GM12878 (cell line): ENCODE measurements at regions not wholly inside any gene's neighbourhood (a gene's known extent, or its start where the extent isn't known, plus 50 kb on each side); places are given as distances from the start of the nearest gene placed in this dataset.

Experiments used
- ATAC-seq: fragments of 200-7000 bp; cut with Tn5 transposase; 3 replicates; pipeline ENCODE4 v1.9.1; 2020; ENCODE audit warnings: mild to moderate bottlenecking, moderate library complexity
- BruUV-seq: library from RNA; stranded (reverse); fragments of 400-500 nt; replicated peaks from 2 replicates; lab custom pipeline; 2021; lab: Mats Ljungman, UMichigan
- CTCF ChIA-PET: fragments of 300-600 bp; sonication (Branson Sonifier 250); formaldehyde crosslinking; extraction: SDS; loops from one replicate; lab custom pipeline; 2021; ENCODE audit warnings: inconsistent platforms; lab: Yijun Ruan, JAX
- POLR2A ChIA-PET: fragments of 350-600 bp; formaldehyde crosslinking; extraction: SDS; loops from one replicate; lab custom pipeline; 2021; ENCODE audit warnings: inconsistent platforms; lab: Charles Lee
- RAD21 ChIA-PET: fragments of 300-600 bp; sonication (Branson Sonifier 250); formaldehyde crosslinking; loops from one replicate; lab custom pipeline; 2023; ENCODE audit warnings: antibody characterized with exemption; ENCODE audit not compliant: unreplicated experiment; lab: Charles Lee
- SMC1A ChIA-PET: fragments of 300-600 bp; sonication (Branson Sonifier 250); formaldehyde crosslinking; loops from one replicate; lab custom pipeline; 2023; ENCODE audit not compliant: unreplicated experiment, uncharacterized antibody; lab: Charles Lee
- DNase-seq: peaks from one replicate; pipeline ENCODE4 v3.0.0-alpha.2; 2011; ENCODE audit warnings: low read depth, low spot score
- FAIRE-seq: peaks from 3 replicates; lab custom pipeline; 2011; peaks lifted over from hg19 to GRCh38; lab: Jason Lieb, UNC
- H2AFZ ChIP-seq: 2 replicates; pipeline ENCODE4 v1.6.0; 2011; ENCODE audit warnings: low read depth, low read length, control low read depth; ENCODE audit not compliant: control insufficient read depth
- H3K27ac ChIP-seq: 2 replicates; pipeline ENCODE4 v1.5.1; 2011; ENCODE audit warnings: control low read depth; ENCODE audit not compliant: control insufficient read depth, insufficient read depth
- H3K27me3 ChIP-seq, 2 experiments: replicated peaks in 1 of 2; 2 replicates each; pipeline versions ENCODE4 v1.6.0 to v1.6.1; 2011; ENCODE audit warnings: low read length in 1 of 2; ENCODE audit not compliant: control insufficient read depth in 2 of 2, insufficient read depth in 2 of 2
- H3K36me3 ChIP-seq, 2 experiments: 2 replicates each; pipeline ENCODE4 v1.5.1; 2011; ENCODE audit warnings: low read length in 1 of 2; ENCODE audit not compliant: control insufficient read depth in 2 of 2, insufficient read depth in 2 of 2
- H3K4me1 ChIP-seq: 2 replicates; pipeline ENCODE4 v1.6.1; 2011; ENCODE audit warnings: mild to moderate bottlenecking, low read length, moderate library complexity, mixed read lengths; ENCODE audit not compliant: control insufficient read depth, insufficient read depth
- H3K4me2 ChIP-seq: 2 replicates; pipeline ENCODE4 v1.6.0; 2011; ENCODE audit warnings: control low read depth; ENCODE audit not compliant: control insufficient read depth, insufficient read depth
- H3K4me3 ChIP-seq: fragments of 200-600 bp; sonication (generic); 2 replicates; pipeline ENCODE4 v1.5.1; 2016
- H3K79me2 ChIP-seq: 2 replicates; pipeline ENCODE4 v1.6.0; 2011; ENCODE audit warnings: low read length; ENCODE audit not compliant: control insufficient read depth, insufficient read depth
- H3K9ac ChIP-seq: 2 replicates; pipeline ENCODE4 v1.8.0; 2011; ENCODE audit warnings: low read length, control low read depth, mixed read lengths; ENCODE audit not compliant: control insufficient read depth, insufficient read depth
- H3K9me3 ChIP-seq: replicated peaks from 3 replicates; pipeline ENCODE4 v1.5.1; 2011; ENCODE audit warnings: mild to moderate bottlenecking, low read length; ENCODE audit not compliant: control insufficient read depth, insufficient read depth
- H4K20me1 ChIP-seq: 2 replicates; pipeline ENCODE4 v1.6.0; 2011; ENCODE audit not compliant: control insufficient read depth, insufficient read depth
- EGR1 ChIP-seq, 2 experiments: IDR thresholded peaks; 1 replicate in 1 of 2; 2 replicates in 1 of 2; pipeline ENCODE4 v1.6.1; 2011 to 2012; ENCODE audit warnings: low read depth in 2 of 2, low read length in 2 of 2, borderline replicate concordance in 1 of 2, mild to moderate bottlenecking in 1 of 2, moderate library complexity in 1 of 2
- NFXL1 ChIP-seq: fragments of 450-650 bp; IDR thresholded peaks from 2 replicates; pipeline ENCODE4 v1.6.1; 2017; ENCODE audit warnings: antibody characterized with exemption, mild to moderate bottlenecking, borderline replicate concordance
- RAD21 ChIP-seq: IDR thresholded peaks from 2 replicates; pipeline ENCODE4 v1.6.1; 2011; ENCODE audit warnings: mild to moderate bottlenecking, low read depth, low read length, moderate library complexity; ENCODE audit not compliant: insufficient read depth
- SRF ChIP-seq, 2 experiments: IDR thresholded peaks; 2 replicates each; pipeline ENCODE4 v1.6.1; 2011; ENCODE audit warnings: low read depth in 2 of 2, low read length in 2 of 2, mild to moderate bottlenecking in 1 of 2, moderate library complexity in 1 of 2
- STAT1 ChIP-seq: fragments of 450-650 bp; conservative IDR thresholded peaks from 2 replicates; pipeline ENCODE4 v1.6.1; 2014; ENCODE audit warnings: antibody characterized with exemption, mild to moderate bottlenecking
- TCF12 ChIP-seq: IDR thresholded peaks from 2 replicates; pipeline ENCODE4 v1.6.1; 2011; ENCODE audit warnings: low read depth, mild to moderate bottlenecking, low read length
- ZBED1 ChIP-seq: IDR thresholded peaks from 2 replicates; pipeline ENCODE4 v1.6.1; 2016; ENCODE audit warnings: borderline replicate concordance
- ZNF24 ChIP-seq: fragments of 450-650 bp; IDR thresholded peaks from 2 replicates; pipeline ENCODE4 v1.6.1; 2017; ENCODE audit warnings: antibody characterized with exemption, mild to moderate bottlenecking
- WGBS: methylation state at CpG from one replicate; pipeline ENCODE4 v1.1.6; 2016; ENCODE audit warnings: low lambda C conversion rate; ENCODE audit not compliant: insufficient replicate concordance, insufficient coverage; ENCODE audit errors: missing lambda C conversion rate; 5-methylcytosine and 5-hydroxymethylcytosine counted together
- in situ Hi-C: fragments of 300-500 bp; cut with MboI; formaldehyde crosslinking; loops from 9 replicates; pipeline ENCODE4 v1.14.3; 2018; ENCODE audit warnings: mixed read lengths
- intact Hi-C: fragments of 100-400 bp; cut with micrococcal nuclease; formaldehyde crosslinking; loops from one replicate; pipeline ENCODE4 v1.14.2; 2022; ENCODE audit not compliant: unreplicated experiment
- TF ChIP-seq, protein P1 (sequence below): fragments of 450-650 bp; formaldehyde crosslinking; IDR thresholded peaks from 2 replicates; pipeline ENCODE4 v1.4.0; 2020; ENCODE audit warnings: mild to moderate bottlenecking, moderate library complexity

DNA sequence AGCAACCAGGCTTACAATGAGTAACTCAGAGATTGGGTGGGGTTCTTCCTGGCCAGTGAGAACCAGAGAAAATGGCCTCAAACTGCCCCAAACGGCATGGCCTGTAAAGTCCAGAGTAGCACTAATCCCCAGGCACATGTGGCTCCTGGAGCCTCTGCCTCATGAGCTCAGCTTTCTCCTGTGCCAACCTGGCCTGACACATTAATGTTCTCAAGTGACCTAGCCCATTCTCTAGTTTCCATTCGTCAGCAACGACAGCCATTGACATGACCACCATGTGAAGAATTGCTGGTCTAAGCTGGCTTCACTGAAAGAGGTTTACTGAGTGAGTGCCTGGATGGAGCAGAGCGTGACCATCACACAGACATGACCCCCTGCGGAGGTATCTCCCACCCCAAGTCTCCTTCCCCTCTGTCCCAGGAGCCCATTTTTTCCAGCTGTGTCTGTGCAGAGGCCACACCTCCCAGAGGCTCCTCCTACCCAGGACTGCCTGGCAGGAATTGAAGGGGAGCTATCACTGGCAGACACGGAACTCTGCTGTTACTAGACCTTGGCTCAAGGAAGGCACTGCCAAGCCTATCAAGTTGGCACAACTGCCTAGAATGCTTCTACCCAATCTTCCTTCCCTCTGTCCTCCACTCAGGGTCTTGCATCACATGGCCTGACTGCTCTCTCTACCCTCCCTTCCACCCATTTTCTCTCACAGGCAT lies 59.0 kb upstream of the BOD1 start:
- Histone ChIP-seq H3K79me2 (no peaks in the 10 kb centered on the region), H3K4me3 (no peak overlapping the region), H3K27me3 (no peaks in the 10 kb centered on the region), H3K9ac (no peak overlapping the region), H2AFZ (no peak overlapping the region), H3K4me2 (no peak overlapping the region), H3K4me1 (peaks cover 4% of the 10 kb centered on the region), H3K9me3 (peaks cover 6% of the 10 kb centered on the region; the same call in 2 of the 3 replicates), H3K27ac (no peak overlapping the region), H4K20me1 (no peaks in the 10 kb centered on the region), H3K36me3 (no peaks in the 10 kb centered on the region)
- DNase-seq (no peak), FAIRE-seq (no peak), ATAC-seq (no peak)
- TF ChIP-seq ZBED1 (no peak), EGR1 (IDR thresholded peaks at IDR 0.05; ENCODE audit: borderline replicate concordance in 1 of 2, low read depth in 2 of 2, low read length in 2 of 2) (no peak), RAD21 (no peak), ZNF24 (no peak), TCF12 (no peak), NFXL1 (no peak), STAT1 (no peak), SRF (IDR thresholded peaks at IDR 0.05; ENCODE audit: low read depth in 2 of 2, low read length in 2 of 2) (no peak)
- TF ChIP-seq, protein P1, sequence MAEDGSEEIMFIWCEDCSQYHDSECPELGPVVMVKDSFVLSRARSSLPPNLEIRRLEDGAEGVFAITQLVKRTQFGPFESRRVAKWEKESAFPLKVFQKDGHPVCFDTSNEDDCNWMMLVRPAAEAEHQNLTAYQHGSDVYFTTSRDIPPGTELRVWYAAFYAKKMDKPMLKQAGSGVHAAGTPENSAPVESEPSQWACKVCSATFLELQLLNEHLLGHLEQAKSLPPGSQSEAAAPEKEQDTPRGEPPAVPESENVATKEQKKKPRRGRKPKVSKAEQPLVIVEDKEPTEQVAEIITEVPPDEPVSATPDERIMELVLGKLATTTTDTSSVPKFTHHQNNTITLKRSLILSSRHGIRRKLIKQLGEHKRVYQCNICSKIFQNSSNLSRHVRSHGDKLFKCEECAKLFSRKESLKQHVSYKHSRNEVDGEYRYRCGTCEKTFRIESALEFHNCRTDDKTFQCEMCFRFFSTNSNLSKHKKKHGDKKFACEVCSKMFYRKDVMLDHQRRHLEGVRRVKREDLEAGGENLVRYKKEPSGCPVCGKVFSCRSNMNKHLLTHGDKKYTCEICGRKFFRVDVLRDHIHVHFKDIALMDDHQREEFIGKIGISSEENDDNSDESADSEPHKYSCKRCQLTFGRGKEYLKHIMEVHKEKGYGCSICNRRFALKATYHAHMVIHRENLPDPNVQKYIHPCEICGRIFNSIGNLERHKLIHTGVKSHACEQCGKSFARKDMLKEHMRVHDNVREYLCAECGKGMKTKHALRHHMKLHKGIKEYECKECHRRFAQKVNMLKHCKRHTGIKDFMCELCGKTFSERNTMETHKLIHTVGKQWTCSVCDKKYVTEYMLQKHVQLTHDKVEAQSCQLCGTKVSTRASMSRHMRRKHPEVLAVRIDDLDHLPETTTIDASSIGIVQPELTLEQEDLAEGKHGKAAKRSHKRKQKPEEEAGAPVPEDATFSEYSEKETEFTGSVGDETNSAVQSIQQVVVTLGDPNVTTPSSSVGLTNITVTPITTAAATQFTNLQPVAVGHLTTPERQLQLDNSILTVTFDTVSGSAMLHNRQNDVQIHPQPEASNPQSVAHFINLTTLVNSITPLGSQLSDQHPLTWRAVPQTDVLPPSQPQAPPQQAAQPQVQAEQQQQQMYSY (CRISPR knock-in tag), result no peak
- intact Hi-C loops, result no loop called here
- no TSS peak for BruUV-seq
- ChIA-PET RAD21 (no interaction called here), CTCF (interaction anchor here (0.6 kb wide), 1 partner anchor 777 kb away, joined by 3 read pairs; no protein-coding TSS in a partner anchor), SMC1A (interaction anchor here (1.5 kb wide), 1 partner anchor 12 kb away, joined by 3 read pairs; no protein-coding TSS in a partner anchor), POLR2A (interaction anchor here (0.6 to 1.1 kb wide), 2 partner anchors 8 to 9 kb away, joined by 3 to 4 read pairs; no protein-coding TSS in a partner anchor)
- WGBS, result 76% methylated on average over 6 of the region's 6 CpGs
- in situ Hi-C loops, result no loop called here
